Right cardiac atrium (tissue), 5 donors: ENCODE measurements at regions not wholly inside any gene's neighbourhood (a gene's known extent, or its start where the extent isn't known, plus 50 kb on each side); places are given as distances from the start of the nearest gene placed in this dataset.
"Not testable (repeated sequence)": the region's sequence is repeated elsewhere in the genome, so short reads cannot be mapped to it uniquely, and the experiment has no call there.

Experiments
- ATAC-seq, 2 donors: fragments of 200-7000 bp; cut with Tn5 transposase; one replicate each; pipeline versions ENCODE4 v1.8.0 to v1.9.1; 2020; ENCODE audit warnings: moderate library complexity in 2 of 2, mild to moderate bottlenecking in 1 of 2
- DNase-seq, 3 donors: peaks; one replicate each; pipeline ENCODE4 v3.0.0-alpha.2; 2020
- H3K27ac ChIP-seq: one replicate; pipeline ENCODE4 v1.5.1; 2013; ENCODE audit warnings: mild to moderate bottlenecking, low read length, control low read depth, moderate library complexity
- H3K27me3 ChIP-seq: one replicate; pipeline ENCODE4 v1.6.1; 2013; ENCODE audit not compliant: control insufficient read depth, insufficient read depth
- H3K4me1 ChIP-seq: one replicate; pipeline ENCODE4 v1.6.1; 2013; ENCODE audit warnings: low read length; ENCODE audit not compliant: control insufficient read depth, insufficient read depth
- H3K4me3 ChIP-seq: one replicate; pipeline ENCODE4 v1.5.1; 2013; ENCODE audit warnings: low read length, control low read depth
- H3K9me3 ChIP-seq: one replicate; pipeline ENCODE4 v1.6.1; 2013; ENCODE audit warnings: low read length; ENCODE audit not compliant: control insufficient read depth
- WGBS: extraction: QIAGEN DNeasy Blood & Tissue Kit; methylation state at CpG from one replicate; pipeline ENCODE4 v1.1.7; 2013; 5-methylcytosine and 5-hydroxymethylcytosine counted together
- intact Hi-C, 4 donors: fragments of 100-400 bp; cut with DNase I; formaldehyde crosslinking; loops; one replicate each; pipeline versions ENCODE4 v1.11.0 to v1.14.0; 2022 to 2023
- donor health status: healthy with polysubstance abuse.
- donor health status: DM: no; HTN: yes; CAD: no.
- donor health status: DM: no; HTN: no; CAD: no.
- donor health status: DM: no; HTN: yes; CAD: no; lungs with severe emphysema.
- donor health status: DM: yes; HTN: yes; CAD: no.

DNA sequence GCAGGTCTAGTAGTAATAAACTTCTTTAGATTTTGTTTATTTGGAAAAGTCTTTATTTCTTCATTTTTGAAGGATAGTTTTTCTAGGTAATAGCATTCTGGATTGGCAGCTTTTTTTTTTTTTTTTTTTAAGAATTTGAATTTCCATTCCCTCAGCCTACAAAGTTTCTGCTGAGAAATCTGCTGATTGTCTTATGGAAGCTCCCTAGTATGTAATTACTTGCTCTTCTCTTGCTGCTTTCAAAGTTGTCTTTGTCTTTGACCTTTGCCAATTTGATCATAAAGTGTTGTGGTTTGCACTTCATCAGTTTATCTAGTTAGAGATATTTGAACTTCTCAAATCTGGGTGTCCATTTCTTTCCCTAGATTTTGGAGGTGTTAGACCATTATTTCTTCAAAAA is 82.2 kb upstream of the GMDS start:
- peaks cover 4% of the 10 kb centered on the region for H3K9me3 ChIP-seq
- ATAC-seq (no peak), DNase-seq (no peak)
- H3K4me3 ChIP-seq = no peak overlapping the region
- H3K27ac ChIP-seq = no peak overlapping the region
- no peaks in the 10 kb centered on the region for H3K27me3 ChIP-seq
- no peaks in the 10 kb centered on the region for H3K4me1 ChIP-seq
- intact Hi-C loops = no loop called here

DNA sequence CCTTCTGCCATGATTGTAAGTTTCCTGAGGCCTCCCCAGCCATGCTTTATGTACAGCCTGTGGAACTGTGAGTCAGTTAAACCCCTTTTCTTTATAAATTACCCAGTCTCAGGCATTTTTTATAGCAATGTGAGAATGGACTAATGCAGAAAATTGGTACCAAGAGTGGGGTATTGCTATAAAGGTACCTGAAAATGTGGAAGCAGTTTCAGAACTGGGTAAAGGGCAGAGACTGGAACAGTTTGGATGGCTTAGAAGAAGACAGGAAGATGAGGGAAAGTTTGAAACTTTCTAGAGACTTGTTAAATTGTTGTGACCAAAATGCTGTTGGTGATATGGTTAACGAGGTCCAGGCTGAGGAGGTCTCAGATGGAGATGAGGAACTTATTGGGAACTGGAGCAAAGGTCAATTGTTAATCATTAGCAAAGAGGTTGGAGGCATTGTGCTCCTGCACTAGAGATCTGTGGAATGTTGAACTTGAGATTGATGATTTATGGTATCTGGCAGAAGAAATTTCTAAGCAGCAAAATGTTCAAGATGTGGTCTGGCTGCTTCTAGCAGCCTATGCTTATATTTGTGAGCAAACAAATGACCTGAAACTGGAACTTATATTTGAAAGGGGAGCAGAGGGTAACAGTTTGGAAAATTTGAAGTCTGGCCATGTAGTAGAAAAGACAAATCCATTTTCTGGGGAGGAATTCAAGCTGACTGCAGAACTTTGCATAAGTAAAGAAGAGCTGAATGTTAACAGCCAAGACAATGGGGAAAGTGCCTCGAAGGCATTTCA is 79.0 kb upstream of the GMDS start:
- Histone ChIP-seq H3K9me3 (peaks cover 4% of the 10 kb centered on the region), H3K27ac (no peak overlapping the region), H3K4me1 (no peaks in the 10 kb centered on the region), H3K4me3 (no peak overlapping the region), H3K27me3 (no peaks in the 10 kb centered on the region)
- intact Hi-C loops = no loop called here
- 94% methylated on average over 2 of the region's 2 CpGs for WGBS
- DNase-seq (no peak), ATAC-seq (no peak)

DNA sequence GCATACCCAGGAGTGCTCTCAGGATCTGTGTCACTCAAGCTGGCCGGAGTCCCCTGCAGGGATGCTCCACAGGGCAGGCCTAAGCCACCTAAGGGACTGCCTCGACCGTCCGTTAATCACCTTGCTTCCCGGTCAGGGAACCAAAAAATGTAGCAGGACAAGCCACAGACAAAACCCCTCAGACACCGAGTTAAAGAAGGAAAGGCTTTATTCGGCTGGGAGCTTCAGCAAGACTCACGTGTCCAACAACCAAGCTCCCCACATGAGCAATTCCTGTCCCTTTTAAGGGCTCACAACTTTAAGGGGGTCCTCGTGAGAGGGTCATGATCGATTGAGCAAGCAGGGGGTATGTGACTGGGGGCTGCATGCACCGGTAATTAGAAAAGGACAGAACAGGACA is 72.1 kb upstream of the GMDS start:
- H3K27ac ChIP-seq, H3K9me3 ChIP-seq, DNase-seq, H3K27me3 ChIP-seq, ATAC-seq, H3K4me1 ChIP-seq, intact Hi-C loops, H3K4me3 ChIP-seq: not testable (repeated sequence)
- WGBS = 97% methylated on average over 11 of the region's 11 CpGs

DNA sequence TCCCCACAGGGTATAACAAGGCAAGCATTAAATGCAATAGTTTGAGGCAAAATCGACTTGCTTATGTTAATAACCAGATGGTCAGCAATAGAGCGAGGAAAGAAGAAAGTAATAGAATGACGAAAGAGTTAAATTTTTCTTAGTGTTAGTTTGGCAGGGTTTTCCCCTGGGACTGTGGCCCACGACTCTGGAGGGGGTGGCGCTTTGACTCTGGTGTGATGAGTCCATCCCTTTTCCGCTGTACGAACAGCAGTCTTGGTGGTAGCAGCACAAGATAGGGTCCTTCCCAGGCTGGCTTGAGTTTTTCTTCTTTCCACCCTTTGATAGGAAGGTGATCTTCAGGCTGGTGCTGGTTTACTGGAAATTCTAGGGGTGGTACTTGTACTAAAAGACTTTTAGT is 69.2 kb upstream of the GMDS start:
- H3K9me3 ChIP-seq = no peaks in the 10 kb centered on the region
- no peak for ATAC-seq
- DNase-seq = no peak
- intact Hi-C loops = no loop called here
- 71% methylated on average over 7 of the region's 7 CpGs for WGBS
- H3K4me1 ChIP-seq = no peaks in the 10 kb centered on the region
- no peaks in the 10 kb centered on the region for H3K27me3 ChIP-seq
- no peak overlapping the region for H3K4me3 ChIP-seq
- H3K27ac ChIP-seq = no peak overlapping the region

DNA sequence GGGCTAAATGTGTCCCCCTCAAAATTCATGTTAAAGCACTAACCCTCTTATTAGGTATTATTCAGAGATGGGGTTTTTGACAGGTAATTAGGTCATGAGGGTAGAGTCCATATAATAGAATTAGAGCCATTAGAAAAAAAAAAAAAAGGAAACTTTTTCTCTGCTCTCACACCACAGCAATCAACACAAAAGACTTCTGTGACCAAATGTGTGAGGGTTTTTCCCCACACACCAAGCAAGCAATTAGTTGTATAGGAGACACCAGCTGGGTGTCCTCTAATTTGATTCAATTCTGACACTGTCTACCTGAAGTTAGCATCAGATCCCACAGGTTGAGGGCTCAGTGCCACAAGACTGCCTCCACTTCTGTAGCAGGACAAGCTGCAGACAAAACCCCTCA is 64.6 kb upstream of the GMDS start:
- intact Hi-C loops = no loop called here
- no peaks in the 10 kb centered on the region for H3K4me1 ChIP-seq
- no peak for ATAC-seq

DNA sequence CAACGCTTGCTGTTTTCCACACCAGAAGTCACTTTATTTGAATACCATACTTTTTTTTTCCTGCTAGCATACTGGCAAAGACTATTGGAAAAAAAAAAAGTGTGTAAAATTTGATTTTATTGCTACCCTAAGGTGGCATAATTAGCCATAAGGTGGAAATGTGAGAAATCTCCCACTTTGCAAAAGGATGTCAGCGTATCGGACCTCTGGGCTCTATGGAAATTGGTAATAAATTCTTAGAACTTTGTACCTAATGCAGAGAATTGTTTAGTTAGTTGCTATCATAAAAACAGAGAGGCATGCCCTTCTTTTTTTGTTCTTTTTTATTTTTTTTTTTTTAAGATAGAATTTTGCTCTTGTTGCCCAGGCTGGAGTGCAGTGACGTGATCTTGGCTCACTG is 63.7 kb upstream of the GMDS start:
- 93% methylated on average over 4 of the region's 4 CpGs for WGBS
- H3K4me1 ChIP-seq = no peaks in the 10 kb centered on the region
- DNase-seq (no peak), ATAC-seq (no peak)
- no peaks in the 10 kb centered on the region for H3K9me3 ChIP-seq
- intact Hi-C loops = no loop called here
- no peak overlapping the region for H3K27ac ChIP-seq
- H3K4me3 ChIP-seq = no peak overlapping the region
- no peaks in the 10 kb centered on the region for H3K27me3 ChIP-seq

More for the DNA sequence above, 64.6 kb upstream of the GMDS start:
- Histone ChIP-seq H3K27ac (no peak overlapping the region), H3K9me3 (no peaks in the 10 kb centered on the region), H3K4me3 (no peak overlapping the region), H3K27me3 (no peaks in the 10 kb centered on the region)
- no peak for DNase-seq

DNA sequence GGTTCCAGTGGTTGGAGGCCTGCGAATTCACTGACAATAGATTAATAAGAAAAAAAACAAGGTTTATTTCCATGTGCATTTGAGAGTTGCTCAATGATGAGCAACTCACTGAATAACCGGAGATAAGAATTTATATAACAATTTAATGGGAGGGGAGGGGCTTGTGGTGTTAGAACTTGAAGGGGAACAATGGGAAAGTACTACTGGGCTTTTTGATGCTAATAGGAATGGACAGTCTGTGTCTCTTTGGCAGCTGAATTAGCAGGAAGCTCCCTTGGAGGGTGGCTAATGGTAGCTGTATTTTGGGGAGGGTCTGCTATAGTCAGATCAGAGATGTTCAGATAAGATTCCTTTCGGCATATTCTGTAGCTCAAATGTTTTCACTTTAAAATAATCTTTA is 62.4 kb upstream of the GMDS start:
- Histone ChIP-seq H3K4me3 (no peak overlapping the region), H3K27ac (no peak overlapping the region), H3K4me1 (no peaks in the 10 kb centered on the region), H3K9me3 (no peaks in the 10 kb centered on the region), H3K27me3 (no peaks in the 10 kb centered on the region)
- DNase-seq (no peak), ATAC-seq (no peak)
- 86% methylated on average over 3 of the region's 3 CpGs for WGBS
- intact Hi-C loops = no loop called here

DNA sequence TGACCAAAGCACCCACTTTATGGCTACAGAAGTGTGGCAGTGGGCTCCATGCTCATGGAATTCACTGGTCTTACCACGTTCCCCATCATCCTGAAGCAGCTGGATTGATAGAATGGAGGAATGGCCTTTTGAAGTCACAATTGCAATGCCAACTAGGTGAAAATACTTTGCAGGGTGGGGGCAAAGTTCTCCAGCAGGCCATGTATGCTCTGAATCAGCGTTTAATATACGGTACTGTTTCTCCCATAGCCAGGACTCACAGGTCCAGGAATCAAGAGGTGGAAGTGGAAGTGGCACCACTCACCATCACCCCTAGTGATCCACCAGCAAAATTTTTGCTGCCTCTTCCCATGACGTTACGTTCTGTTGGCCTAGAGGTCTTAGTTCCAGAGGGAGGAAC is 60.5 kb upstream of the GMDS start:
- Histone ChIP-seq H3K4me1 (no peaks in the 10 kb centered on the region), H3K4me3 (no peak overlapping the region), H3K9me3 (no peaks in the 10 kb centered on the region), H3K27ac (no peak overlapping the region), H3K27me3 (no peaks in the 10 kb centered on the region)
- intact Hi-C loops = no loop called here
- WGBS = 96% methylated on average over 5 of the region's 5 CpGs
- DNase-seq = no peak
- ATAC-seq = no peak

DNA sequence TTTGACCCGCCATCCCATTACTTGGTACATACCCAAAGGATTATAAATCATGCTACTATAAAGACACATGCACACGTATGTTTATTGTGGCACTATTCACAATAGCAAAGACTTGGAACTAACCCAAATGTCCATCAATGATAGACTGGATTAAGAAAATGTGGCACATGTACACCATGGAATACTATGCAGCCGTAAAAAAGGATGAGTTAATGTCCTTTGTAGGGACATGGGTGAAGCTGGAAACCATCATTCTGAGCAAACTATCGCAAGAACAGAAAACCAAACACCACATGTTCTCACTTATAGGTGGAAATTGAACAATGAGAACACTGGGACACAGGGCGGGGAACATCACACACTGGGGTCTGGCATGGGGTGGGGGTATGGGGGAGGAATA is 57.1 kb upstream of the GMDS start:
- WGBS = 98% methylated on average over 5 of the region's 5 CpGs
- H3K9me3 ChIP-seq = not testable (repeated sequence)

DNA sequence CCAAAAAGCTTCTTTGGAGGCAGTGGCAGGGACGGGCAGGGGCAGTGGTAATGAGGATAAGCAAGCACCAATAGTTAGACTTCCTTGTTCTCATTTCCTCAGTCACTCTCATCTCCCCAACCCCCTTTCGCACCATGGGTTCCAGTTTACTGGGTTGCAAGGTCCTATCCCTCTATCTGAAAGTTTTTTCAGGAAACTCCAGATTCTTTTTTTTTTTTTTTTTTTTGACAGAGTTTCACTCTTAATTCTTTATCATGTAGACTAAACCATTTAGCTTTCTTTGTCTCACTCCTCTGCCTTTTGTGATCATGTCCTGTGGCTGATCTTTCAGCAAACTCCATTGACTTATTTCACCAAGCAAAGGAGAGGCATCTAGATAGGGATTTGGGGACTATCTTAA is 51.4 kb upstream of the GMDS start:
- intact Hi-C loops = no loop called here

More for the DNA sequence above, 57.1 kb upstream of the GMDS start:
- DNase-seq, H3K4me3 ChIP-seq, H3K4me1 ChIP-seq, H3K27me3 ChIP-seq, ATAC-seq, intact Hi-C loops, H3K27ac ChIP-seq: not testable (repeated sequence)

More for the DNA sequence above, 51.4 kb upstream of the GMDS start:
- WGBS = 96% methylated on average over 2 of the region's 2 CpGs
- H3K4me1 ChIP-seq = no peaks in the 10 kb centered on the region
- no peaks in the 10 kb centered on the region for H3K27me3 ChIP-seq
- H3K9me3 ChIP-seq = no peaks in the 10 kb centered on the region
- ATAC-seq = no peak
- no peak overlapping the region for H3K4me3 ChIP-seq
- no peak for DNase-seq
- H3K27ac ChIP-seq = no peak overlapping the region
